Breast epithelium (tissue), 4 donors: ENCODE measurements at regions not wholly inside any gene's neighbourhood (a gene's known extent, or its start where the extent isn't known, plus 50 kb on each side); places are given as distances from the start of the nearest gene placed in this dataset.

Source experiments
- DNase-seq, 2 donors: peaks; one replicate each; pipeline ENCODE4 v3.0.0-alpha.2; 2019; ENCODE audit warnings: low spot score in 2 of 2
- H3K27ac ChIP-seq, 2 donors: fragments of 200-600 bp; sonication (generic) in 1 of 2; one replicate each; pipeline ENCODE4 v1.5.1; 2016 to 2019; ENCODE audit warnings: mild to moderate bottlenecking in 1 of 2
- H3K27me3 ChIP-seq, 2 donors: fragments of 200-600 bp; sonication (generic) in 1 of 2; one replicate each; pipeline versions ENCODE4 v1.5.1 to v1.6.0; 2017 to 2019; ENCODE audit warnings: control low read depth in 1 of 2, mild to moderate bottlenecking in 1 of 2
- H3K36me3 ChIP-seq: fragments of 200-600 bp; one replicate; pipeline ENCODE4 v1.5.1; 2019
- H3K4me1 ChIP-seq, 2 donors: fragments of 200-600 bp; sonication (generic); one replicate each; pipeline ENCODE4 v1.5.1; 2016 to 2019; ENCODE audit warnings: control low read depth in 1 of 2
- H3K4me3 ChIP-seq, 3 donors: fragments of 200-600 bp; sonication (generic); 1 replicate in 2 of 3; 2 replicates in 1 of 3; pipeline ENCODE4 v1.5.1; 2016 to 2019; ENCODE audit warnings: mild to moderate bottlenecking in 3 of 3, moderate library complexity in 2 of 3
- H3K9me3 ChIP-seq, 2 donors: fragments of 200-600 bp; sonication (generic) in 1 of 2; one replicate each; pipeline ENCODE4 v1.5.1; 2016 to 2019; ENCODE audit warnings: control low read depth in 1 of 2
- CTCF ChIP-seq, 3 donors: fragments of 450-650 bp; IDR thresholded peaks; one replicate each; pipeline ENCODE4 v1.5.1; 2016 to 2017; ENCODE audit warnings: antibody characterized with exemption in 3 of 3, mild to moderate bottlenecking in 3 of 3, moderate library complexity in 3 of 3
- POLR2A ChIP-seq: fragments of 450-650 bp; IDR thresholded peaks from one replicate; pipeline ENCODE4 v1.6.1; 2016; ENCODE audit warnings: antibody characterized with exemption, mild to moderate bottlenecking, moderate library complexity
- POLR2AphosphoS5 ChIP-seq, 3 donors: sonication (generic); formaldehyde crosslinking; IDR thresholded peaks; one replicate each; pipeline ENCODE4 v1.6.1; 2017; ENCODE audit warnings: antibody characterized with exemption in 3 of 3
- intact Hi-C: fragments of 100-400 bp; cut with DNase I; formaldehyde crosslinking; loops from one replicate; pipeline ENCODE4 v1.15.1; 2023; ENCODE audit warnings: low total_unique reads

GRCh38 chr11:91984033-91984584 lies 240.5 kb upstream of the FAT3 start:
- DNase-seq = no peak
- Histone ChIP-seq H3K27me3 (no peaks in the 10 kb centered on the region), H3K27ac (no peak overlapping the region), H3K4me1 (no peaks in the 10 kb centered on the region), H3K9me3 (no peaks in the 10 kb centered on the region), H3K36me3 (no peaks in the 10 kb centered on the region), H3K4me3 (no peak overlapping the region)
- TF ChIP-seq POLR2A (no peak), CTCF (IDR thresholded peaks at IDR 0.05) (no peak), POLR2AphosphoS5 (IDR thresholded peaks at IDR 0.05) (no peak)
- intact Hi-C loops = loop anchor here (10.0 kb wide), 1 partner anchor 261 kb away; no protein-coding TSS in a partner anchor

DNA sequence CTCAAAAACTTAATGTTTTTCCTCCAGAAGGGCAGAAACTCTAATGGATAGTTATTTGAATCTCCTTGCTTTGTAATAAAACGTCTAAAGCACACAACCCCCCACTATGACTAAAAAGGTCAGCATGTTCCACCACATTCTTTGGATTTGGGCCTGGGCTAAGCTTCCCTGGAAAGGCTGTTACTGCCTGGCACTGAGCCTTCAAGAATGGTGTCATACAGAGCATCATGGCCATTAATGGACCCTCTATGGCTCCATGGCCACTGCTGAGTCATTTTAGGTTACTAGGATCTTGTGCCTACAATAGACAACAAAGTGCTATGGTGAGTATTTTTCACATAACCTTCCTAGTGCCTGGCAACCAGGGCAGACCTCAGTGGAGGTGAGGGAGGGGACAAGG lies 242.6 kb upstream of the FAT3 start:
- Histone ChIP-seq H3K4me3 (no peak overlapping the region), H3K4me1 (no peaks in the 10 kb centered on the region), H3K36me3 (no peaks in the 10 kb centered on the region), H3K9me3 (no peaks in the 10 kb centered on the region), H3K27me3 (no peaks in the 10 kb centered on the region), H3K27ac (peak overlapping the region; percentile 56 to 76)
- peak in 1 of 2 donors; percentile 72 for DNase-seq
- intact Hi-C loops = loop anchor here (10.0 kb wide), 1 partner anchor 263 kb away; no protein-coding TSS in a partner anchor
- TF ChIP-seq POLR2AphosphoS5 (IDR thresholded peaks at IDR 0.05) (peak in 2 of 3 donors; percentile 14 to 39), POLR2A (no peak)

GRCh38 chr11:91979775-91980174 lies 244.8 kb upstream of the FAT3 start:
- H3K36me3 ChIP-seq = no peaks in the 10 kb centered on the region
- no peaks in the 10 kb centered on the region for H3K4me1 ChIP-seq
- no peaks in the 10 kb centered on the region for H3K9me3 ChIP-seq
- H3K27me3 ChIP-seq = no peaks in the 10 kb centered on the region
- no peak overlapping the region for H3K4me3 ChIP-seq
- intact Hi-C loops = loop anchor here (10.0 kb wide), 1 partner anchor 265 kb away; no protein-coding TSS in a partner anchor
- no peak overlapping the region for H3K27ac ChIP-seq
- no peak for DNase-seq
- no peak for TF ChIP-seq POLR2AphosphoS5 (IDR thresholded peaks at IDR 0.05)
- TF ChIP-seq CTCF (IDR thresholded peaks at IDR 0.05) = no peak
- TF ChIP-seq POLR2A = no peak

GRCh38 chr11:91978747-91979146 lies 245.9 kb upstream of the FAT3 start:
- DNase-seq = no peak
- TF ChIP-seq POLR2AphosphoS5 (IDR thresholded peaks at IDR 0.05) (no peak), CTCF (IDR thresholded peaks at IDR 0.05) (no peak), POLR2A (no peak)
- no peaks in the 10 kb centered on the region for H3K4me1 ChIP-seq

DNA sequence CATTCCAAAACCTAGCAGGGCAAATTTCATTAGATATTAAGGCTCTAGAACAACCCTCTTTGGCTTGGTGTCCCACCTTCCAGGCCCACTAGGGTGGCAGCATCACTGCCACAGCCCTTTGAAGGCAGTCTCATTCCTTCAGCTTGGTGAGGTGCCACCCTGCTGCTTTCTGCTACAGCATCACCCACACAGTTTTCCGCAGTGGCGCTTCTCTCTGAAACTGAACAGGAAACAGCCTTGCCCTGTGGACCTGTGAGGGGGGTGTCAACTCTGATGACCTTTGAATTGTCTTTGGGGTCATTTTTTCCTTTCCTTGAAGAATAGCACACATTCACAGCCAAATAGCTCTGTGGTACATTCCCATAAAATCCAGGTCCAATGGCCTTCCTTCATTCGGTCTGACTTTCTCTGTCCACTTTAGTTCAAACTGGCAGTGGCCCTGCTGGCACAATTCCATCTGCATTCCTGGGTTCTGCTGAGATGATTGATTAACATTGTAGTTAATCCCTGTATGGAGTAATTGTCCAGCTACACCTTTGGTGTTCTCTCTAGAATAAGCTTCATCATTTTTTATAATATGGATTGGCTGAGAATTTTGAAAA lies 251.9 kb upstream of the FAT3 start:
- intact Hi-C loops = no loop called here
- H3K27me3 ChIP-seq = no peaks in the 10 kb centered on the region
- H3K27ac ChIP-seq = no peak overlapping the region
- no peaks in the 10 kb centered on the region for H3K36me3 ChIP-seq
- TF ChIP-seq CTCF (IDR thresholded peaks at IDR 0.05) (no peak), POLR2AphosphoS5 (IDR thresholded peaks at IDR 0.05) (no peak), POLR2A (no peak)
- H3K4me3 ChIP-seq = no peak overlapping the region
- no peaks in the 10 kb centered on the region for H3K9me3 ChIP-seq
- DNase-seq = peak in 1 of 2 donors; percentile 35
- H3K4me1 ChIP-seq = no peaks in the 10 kb centered on the region

More at GRCh38 chr11:91978747-91979146, 245.9 kb upstream of the FAT3 start:
- Histone ChIP-seq H3K36me3 (no peaks in the 10 kb centered on the region), H3K27ac (no peak overlapping the region), H3K4me3 (no peak overlapping the region), H3K9me3 (no peaks in the 10 kb centered on the region), H3K27me3 (no peaks in the 10 kb centered on the region)
- intact Hi-C loops = no loop called here
